ENCODE measurements at regions not wholly inside any gene's neighbourhood (a gene's known extent, or its start where the extent isn't known, plus 50 kb on each side); places are given as distances from the start of the nearest gene placed in this dataset.

GRCh38 chr2:107025869-107026380 is 140.0 kb upstream of the ST6GAL2 start:
- no peak for DNase-seq

DNA sequence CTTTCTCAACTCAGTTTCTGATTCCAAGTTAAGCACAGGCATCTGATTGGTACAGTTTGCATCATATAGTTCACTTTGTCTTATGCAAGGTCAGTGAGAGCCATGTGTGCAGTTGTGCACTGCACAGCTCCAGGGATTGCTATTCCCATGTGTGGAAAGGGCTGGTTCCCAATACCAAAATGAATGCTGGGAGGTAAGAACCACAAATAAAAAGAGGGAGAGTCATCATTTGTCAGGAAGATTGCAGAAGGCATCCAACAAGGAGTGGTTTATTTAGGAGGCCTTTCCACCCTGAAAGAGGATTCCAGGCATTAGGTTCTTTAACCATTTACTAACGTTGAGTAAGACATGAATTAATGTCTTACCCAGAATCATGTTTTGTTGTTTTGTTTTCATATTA is 141.2 kb upstream of the ST6GAL2 start:
- DNase-seq, result no peak

GRCh38 chr2:107027810-107028209 is 141.8 kb upstream of the ST6GAL2 start:
- DNase-seq, result no peak

DNA sequence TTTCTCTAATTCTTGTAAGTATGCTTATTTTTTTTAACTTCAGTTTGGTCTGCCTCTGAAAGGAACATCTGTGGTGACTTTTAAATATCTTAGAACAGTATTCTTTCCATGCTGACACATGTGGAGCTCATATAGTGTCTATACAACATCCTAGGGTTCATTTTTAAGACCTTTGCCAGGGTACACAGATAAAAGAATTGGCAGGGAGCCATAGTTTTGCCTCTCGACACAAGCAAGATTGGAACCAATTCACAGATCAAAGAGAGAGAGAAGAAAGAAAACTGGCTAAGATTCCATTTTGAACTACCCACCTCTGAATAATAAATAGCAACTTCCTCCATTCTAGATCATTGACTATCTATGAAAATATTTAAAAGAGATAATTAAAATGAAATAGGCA is 142.7 kb upstream of the ST6GAL2 start:
- no peak for DNase-seq

GRCh38 chr2:107036293-107036692 is 150.3 kb upstream of the ST6GAL2 start:
- no peak for DNase-seq

DNA sequence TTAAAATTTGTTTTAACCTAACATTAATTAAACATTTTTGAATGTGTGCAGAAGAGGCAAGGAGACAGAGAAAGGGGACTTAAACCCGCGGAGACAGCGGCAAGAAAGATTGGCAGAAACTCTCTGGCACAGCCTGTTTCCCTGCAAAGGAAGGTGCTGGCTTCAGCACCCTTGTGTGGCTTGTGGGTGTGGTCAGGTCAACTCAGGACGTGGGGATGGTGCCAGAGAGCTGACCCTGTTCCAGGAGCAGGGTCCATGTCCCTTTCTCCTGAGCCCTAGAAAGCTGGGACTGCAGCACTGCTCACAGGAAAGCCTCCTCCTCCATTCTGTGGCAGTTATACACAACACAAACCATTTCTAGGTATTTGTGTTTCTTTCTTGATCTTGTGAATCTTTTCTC is 176.2 kb upstream of the ST6GAL2 start:
- DNase-seq, result no peak

DNA sequence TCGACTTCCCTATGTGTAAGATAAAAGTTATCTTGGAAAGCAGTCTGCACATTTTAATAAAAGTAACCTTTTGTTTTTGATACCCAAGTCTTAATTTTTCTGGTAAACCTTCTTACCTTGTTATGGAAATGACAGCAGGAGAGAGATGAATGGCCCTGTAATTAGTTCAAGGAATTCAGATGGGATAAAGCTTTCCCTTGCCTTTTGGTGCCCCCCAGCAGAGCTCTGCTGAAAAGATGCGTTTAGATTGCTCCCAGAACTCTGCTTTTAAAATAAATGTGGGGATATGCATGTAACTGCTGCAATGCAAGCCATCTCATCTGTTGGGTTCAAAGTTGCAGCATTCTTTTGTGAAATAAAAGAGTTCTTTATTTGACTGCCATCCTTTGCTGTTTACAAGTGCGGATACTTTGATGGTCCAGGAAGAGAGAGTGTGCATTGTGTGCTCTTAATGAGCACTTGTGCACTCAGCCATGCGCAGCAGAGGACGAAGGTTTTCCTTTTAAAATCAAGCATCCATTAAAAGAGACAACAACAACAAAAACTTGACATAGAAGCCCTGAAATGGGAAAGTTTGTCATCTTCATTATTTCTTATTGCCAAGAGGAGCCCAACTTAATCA is 176.7 kb upstream of the ST6GAL2 start:
- DNase-seq, result no peak

DNA sequence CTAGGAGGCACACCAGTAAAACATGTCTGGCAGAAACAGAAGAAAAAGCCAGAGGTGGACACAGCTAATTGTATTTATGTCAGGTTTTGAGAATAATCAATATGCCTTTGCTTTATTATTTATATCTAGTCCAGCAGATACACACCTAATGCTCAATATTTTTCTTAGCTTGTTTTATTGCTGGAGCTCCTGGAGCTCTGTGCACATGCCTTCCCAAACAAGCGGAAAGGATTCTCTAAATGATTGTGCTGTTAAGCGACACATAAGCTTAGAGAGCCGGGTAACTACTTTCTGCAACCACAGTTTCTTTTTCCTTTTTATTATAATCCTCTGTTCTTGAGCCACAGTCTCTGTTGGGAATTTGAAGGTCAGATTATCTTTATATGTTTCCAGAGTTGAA is 177.3 kb upstream of the ST6GAL2 start:
- DNase-seq, result no peak

- DNase-seq, result no peak
Observed at GRCh38 chr2:107064750-107065149, 178.8 kb upstream of the ST6GAL2 start.

DNA sequence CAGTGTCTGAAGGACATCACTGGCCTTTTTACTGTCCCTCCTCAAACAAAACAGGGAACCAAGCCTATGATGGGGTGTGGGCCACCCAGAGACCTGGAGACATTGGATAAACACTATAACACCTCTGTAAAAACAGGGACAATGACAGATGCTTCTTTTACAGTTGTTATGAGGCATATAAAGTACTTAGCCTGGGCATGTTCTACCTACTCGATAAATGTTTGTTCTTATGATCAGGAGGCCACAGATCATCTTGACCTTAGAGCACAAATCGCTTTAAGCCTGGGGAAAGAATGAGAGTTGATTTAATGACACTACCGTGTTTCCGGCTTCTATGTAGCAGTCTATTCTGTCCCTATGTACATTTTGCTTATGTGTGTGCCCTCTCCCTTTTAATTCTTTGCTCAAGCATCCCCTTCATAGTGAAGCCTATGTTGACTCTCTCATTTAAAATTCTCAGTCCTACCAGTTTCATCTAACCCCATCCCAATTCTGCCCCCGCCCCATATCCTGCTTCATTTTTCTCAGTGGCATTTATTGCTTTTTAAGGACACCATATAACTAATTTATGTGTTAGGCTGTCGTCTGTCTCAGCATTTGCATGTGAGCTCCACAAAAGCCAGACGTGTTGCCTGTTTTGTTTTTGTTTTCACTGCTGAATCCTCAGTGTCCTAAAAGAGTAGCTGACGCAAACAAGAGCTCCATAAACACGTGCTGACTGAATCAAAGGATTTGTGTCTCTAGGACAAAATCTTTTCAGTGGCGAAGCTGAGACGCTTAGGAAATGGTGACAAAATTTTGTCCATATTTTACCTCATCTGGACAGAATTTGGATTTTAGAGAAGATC is 182.3 kb upstream of the ST6GAL2 start:
- DNase-seq, result no peak

GRCh38 chr2:107069890-107070289 is 183.9 kb upstream of the ST6GAL2 start:
- DNase-seq, result no peak

DNA sequence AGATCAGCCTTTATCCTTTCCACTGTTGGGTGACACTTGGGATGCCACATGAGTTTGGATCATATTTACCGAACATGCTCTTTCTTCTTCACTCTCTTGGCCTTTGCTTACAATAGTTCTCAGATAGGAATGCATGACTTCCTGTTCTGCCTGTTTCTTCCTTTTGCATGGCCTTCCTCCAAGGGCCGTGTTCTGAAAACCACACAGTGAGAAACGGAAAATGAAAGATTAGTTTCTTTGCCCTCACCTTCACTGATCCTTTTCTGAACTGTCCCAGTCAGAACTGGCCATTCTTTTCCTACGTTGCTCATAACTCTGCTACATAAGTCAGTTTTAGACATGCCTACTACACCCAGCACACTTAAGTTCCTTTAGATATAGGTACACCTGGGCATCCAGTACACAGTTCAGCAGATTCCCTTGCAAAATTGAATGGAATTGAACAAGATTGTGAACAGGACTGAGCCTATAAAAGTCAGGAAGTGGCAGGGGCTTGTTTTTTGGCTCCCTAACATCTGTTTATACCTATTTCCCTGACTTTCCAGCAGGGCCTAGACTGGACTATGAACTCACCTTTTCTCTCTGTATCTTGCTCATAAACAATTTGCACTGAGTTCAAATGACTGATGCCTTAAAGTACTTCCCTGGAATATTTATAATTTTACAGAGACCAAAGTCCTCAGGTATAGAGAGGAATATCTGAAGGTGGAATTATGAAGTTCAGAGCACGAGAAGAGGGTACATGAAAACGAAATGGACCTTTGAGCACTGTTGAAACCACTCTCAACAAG is 186.4 kb upstream of the ST6GAL2 start:
- no peak for DNase-seq

DNA sequence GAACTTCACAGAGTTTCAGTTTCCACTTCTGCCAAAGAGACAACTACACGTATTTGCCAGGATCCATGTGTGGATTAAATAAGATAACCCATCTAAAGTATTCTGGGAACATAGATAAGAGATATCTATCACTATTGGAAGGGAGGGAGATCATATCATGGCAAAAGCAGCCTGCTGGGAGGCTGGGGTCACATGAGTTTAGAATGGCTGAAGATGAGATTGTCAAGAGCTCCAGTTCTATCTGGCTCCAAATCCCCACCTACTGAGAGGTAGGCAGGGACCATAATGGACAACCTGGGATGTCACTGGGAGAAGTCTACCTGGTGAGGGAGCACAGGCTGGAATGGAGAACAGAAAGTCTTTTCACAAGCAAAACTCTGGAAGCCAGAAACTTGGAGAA is 192.6 kb upstream of the ST6GAL2 start:
- no peak for DNase-seq

GRCh38 chr2:107086497-107086896 is 200.5 kb upstream of the ST6GAL2 start:
- no peak for DNase-seq

DNA sequence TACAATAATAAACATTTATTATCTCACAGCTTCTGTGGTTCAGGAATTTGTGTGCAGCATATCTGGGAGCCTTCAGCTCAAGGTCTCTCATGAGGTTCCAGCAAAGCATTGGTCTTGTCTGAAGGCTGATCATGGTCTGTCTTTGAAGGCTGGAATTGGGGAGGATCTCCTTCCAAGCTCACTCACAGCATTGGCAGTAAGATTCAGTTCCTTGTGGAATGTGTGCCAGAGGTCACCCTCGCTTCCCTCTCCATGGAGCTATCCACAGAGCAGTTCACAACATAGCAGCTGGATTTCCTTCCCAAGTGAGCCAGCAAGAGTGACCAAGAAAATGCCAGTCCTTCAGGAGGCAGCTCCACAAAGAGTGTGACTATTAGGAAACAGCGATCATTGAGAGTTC is 202.2 kb upstream of the ST6GAL2 start:
- DNase-seq, result no peak

- DNase-seq, result no peak
Observed at GRCh38 chr2:107091163-107091864, 205.3 kb upstream of the ST6GAL2 start.

DNA sequence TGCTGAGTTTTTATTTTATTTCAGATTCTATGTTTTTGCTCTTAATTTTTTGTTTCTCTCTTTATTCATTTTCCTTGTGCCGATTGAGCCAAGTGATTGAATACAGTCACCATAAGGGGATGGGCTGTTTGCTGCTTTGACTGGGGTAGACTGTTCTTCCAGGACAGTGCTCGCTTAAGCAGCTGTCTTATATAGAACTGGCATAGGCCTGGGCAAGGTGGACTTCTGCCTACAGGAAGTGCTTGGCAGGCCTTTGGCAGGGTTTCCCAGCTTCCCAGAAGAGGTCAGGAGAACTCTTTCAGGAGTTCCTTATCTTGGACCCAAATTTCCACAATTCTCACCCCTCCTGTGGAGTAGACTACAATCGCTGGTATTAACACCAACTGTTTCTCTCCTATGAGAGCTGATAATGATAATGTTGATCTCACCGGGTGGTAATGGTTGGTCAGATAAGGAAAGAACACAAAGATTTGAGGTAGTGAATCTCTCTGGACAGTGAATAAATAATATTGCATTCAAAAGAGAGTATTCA is 207.5 kb upstream of the ST6GAL2 start:
- no peak for DNase-seq

DNA sequence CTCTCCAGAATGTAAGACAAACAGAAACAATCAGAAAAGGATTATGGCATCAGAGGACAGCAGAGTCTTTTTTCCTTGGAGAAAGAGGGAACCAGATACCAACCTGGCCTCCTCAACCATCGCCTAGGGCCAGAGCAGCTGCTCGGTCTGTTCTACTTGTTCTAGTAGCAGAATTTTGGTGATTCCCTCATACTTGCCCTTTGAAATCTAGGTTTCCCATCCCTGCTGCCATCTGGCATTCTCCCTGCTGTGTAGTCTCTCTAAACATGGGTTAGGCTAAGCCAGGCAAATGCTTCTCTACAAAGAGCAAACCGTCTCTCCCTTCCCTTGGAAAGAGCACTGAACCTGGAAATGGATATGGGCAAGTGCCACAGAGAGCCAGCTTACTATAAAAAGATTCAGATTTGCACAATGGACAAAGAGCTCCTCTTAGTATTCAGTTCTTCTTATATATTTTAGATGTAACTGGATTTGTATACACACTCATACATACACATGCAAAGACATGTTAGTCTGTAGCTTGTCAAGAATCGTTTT is 208.6 kb upstream of the ST6GAL2 start:
- no peak for DNase-seq

DNA sequence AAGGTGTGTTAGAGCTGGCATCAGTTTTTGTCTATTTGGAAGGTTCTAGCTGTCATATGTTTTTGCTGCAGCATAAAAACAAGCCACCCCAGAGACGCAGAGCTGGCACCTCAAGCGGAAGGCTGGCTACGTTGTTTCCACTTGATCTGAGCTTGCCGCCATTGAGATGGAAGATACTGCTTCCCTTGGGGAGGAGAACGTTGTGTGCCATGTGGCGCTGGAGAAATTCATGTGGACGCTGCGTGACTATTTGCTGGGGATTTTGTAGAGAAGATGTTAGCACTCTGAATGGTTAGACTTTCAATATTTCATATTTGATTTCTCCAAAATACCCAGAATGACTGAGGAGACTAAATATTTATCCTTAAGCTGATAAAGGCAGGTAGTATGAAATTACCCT is 216.2 kb upstream of the ST6GAL2 start:
- DNase-seq, result no peak

GRCh38 chr2:107107351-107107750 is 221.4 kb upstream of the ST6GAL2 start:
- no peak for DNase-seq

DNA sequence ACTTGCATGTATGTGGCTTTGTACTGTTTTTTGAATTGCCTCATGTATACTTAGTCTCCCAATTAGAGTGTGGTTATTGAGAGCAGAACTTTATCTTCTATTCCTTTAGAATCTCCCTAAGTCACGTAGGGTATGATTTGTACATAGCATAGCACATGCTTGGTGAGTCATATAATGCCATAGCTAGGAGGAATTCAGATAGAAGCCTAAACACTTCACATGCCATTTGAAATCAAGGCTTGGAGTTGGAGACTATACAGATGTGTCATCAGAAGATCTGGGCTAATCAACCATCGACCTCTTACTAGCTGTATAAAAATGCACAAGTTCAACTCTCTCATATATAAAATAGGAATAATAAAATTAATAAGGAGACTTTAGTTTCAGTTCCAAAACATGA is 222.6 kb upstream of the ST6GAL2 start:
- no peak for DNase-seq

GRCh38 chr2:107111623-107112022 is 225.7 kb upstream of the ST6GAL2 start:
- no peak for DNase-seq

Data from activated CD4-positive, alpha-beta T cell treated with anti-CD3 and anti-CD28 coated beads, Interleukin-2, Interleukin-6, amounts not matched to agents 100 ng/mL and 50 ng/mL, durations not matched to agents 16 hours and 8 hours (primary cell).